Activated T-cell treated with anti-CD3 and anti-CD28 coated beads for 48 hours (primary cell): ENCODE measurements at regions not wholly inside any gene's neighbourhood (a gene's known extent, or its start where the extent isn't known, plus 50 kb on each side); places are given as distances from the start of the nearest gene placed in this dataset.
"Not testable (repeated sequence)": the region's sequence is repeated elsewhere in the genome, so short reads cannot be mapped to it uniquely, and the experiment has no call there.

Experiments
- DNase-seq: peaks from one replicate; pipeline ENCODE4 v3.0.0-alpha.2; 2020; ENCODE audit warnings: low read depth

- DNase-seq = no peak
Measured at GRCh38 chr4:19214591-19215186, 1037.0 kb upstream of the SLIT2 start.

GRCh38 chr4:19213388-19213787 is 1038.3 kb upstream of the SLIT2 start:
- no peak for DNase-seq

- DNase-seq = no peak
Measured at GRCh38 chr4:19205853-19206252, 1045.9 kb upstream of the SLIT2 start.

DNA sequence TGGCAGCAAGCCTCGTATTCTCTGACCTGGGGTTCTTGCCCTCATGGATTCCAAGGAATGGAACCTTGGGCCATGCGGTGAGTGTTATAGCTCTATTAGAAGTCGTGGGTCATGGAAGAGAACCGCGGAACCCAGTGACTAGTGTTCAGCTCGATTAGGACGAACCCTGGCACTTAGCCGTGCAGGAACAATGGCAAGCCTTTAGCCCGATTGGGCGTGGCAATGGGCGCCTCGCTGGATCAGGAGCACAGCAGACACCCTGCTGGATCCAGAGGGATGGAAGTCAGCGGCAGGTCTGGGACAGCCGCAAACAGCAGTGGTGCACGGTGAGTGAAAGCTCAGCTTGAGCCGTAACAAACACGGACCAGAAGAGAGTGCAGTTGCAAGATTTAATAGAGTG is 1053.9 kb upstream of the SLIT2 start:
- not testable (repeated sequence) for DNase-seq

GRCh38 chr4:19195696-19196095 is 1056.0 kb upstream of the SLIT2 start:
- DNase-seq = no peak

DNA sequence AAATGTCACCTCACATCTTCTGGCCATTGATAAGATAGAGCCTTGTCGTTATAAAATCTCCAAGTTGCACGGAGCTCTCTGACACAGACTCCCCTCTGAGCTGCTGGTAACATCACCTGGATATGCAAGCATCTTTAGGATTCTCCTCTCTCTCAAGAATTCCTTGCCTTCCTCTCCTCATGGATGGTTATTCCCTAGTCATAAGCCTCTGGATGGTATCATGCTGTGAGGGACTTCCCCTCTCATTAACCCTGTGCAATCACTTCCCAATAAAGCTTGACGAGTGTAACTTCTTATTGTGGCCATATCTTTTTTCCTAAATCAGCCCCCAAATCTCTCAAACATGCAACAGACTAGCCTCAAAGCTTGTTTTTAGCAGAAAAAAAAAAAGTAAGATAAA is 1057.0 kb upstream of the SLIT2 start:
- no peak for DNase-seq

DNA sequence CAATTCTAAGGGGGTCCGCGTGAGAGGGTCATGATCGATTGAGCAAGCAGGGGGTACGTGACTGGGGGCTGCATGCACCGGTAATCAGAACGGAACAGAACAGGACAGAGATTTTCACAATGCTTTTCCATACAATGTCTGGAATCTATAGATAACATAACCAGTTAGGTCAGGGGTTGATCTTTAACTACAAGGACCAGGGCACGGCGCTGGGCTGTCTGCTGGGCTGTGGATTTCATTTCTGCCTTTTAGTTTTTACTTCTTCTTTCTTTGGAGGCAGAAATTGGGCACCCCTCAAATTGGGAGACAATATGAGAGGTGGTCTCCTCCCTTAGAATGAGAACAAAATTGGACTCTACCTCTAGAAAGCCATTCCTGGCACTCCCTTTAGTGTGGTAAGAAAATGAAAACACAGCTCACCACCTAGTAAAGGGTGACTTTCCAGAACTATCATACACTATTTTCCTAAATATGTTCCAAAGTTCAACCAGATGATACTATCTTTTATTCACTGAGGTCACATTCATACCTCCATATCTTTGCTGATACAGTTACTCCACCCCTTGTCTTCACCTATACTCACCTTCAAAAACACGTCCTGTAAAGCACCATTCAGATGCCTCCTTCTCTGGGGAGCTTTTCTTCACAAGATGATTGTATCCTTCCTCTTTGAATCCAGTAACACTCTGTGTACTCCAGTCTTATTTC is 1058.3 kb upstream of the SLIT2 start:
- no peak for DNase-seq

- DNase-seq = no peak
Measured at GRCh38 chr4:19191979-19192650, 1059.6 kb upstream of the SLIT2 start.

DNA sequence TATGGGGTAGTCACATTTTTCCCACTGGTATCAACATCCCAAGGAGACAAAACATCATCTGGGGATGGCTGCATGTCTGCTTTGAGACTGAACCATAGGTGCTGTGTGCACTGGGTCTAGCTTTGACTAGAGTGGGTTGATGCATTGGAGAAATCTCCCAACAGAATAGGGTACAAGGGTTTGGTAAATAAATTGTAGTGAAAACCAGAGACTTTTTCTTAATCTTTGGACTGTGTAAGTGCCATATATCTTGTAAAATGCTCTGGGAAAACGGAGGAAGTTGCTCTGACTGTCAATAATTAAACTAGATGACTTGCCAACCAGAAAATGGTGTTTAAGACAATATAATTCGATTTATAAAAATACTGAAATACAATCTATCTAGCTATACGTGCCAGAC is 1064.0 kb upstream of the SLIT2 start:
- no peak for DNase-seq

DNA sequence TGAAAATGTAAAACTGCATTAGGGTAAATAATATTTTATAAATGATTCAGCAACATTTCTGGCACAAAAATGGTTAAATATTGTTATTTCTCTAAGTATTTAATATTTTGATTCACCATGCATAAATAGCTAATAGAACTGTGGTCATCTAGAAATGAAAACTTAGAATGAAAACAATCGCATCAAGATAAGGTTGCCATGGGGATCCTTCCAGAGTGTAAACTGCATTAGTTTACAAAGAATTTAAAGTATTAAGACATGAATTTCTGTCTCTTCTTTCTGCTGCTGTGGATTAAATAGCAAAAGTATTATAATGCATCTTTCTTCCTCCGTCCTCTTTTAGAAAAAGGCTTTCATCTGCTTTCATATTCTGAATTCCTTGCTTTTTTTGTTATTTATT is 1064.6 kb upstream of the SLIT2 start:
- DNase-seq = no peak

DNA sequence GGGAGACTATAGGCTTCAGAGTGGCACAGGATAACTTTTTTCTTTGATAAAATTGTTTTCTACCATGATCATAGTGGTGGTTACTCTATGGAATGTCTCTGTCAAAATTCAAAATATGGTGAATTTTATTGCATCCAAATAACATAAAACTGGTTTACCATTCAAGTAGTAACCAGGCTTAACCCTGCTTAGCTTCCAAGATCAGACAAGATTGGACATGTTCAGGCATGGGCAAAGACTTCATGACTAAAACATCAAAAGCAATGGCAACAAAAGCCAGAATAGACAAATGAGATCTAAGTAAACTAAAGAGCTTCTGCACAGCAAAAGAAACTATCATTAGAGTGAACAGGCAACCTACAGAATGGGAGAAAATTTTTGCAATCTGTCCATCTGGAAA is 1070.1 kb upstream of the SLIT2 start:
- DNase-seq = not testable (repeated sequence)

GRCh38 chr4:19178835-19179234 is 1072.9 kb upstream of the SLIT2 start:
- no peak for DNase-seq

DNA sequence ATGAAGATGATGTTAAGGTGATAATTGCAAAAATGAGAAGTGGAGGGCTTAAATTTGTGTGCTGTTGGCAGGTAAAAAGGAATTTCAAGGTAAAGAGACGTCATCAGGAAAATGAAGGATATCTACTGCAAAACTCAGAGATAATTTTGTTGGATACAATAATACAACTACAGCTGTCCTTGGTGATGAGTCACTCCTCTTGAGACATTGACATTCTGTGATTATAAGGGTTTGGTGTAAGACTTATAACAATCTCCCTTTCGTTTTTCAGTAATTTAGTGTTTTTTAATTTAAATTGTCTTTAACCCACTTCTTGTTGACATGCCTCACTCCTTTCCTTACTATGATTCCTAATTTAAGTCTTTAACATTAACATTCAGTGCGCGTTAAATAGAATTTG is 1074.1 kb upstream of the SLIT2 start:
- no peak for DNase-seq

DNA sequence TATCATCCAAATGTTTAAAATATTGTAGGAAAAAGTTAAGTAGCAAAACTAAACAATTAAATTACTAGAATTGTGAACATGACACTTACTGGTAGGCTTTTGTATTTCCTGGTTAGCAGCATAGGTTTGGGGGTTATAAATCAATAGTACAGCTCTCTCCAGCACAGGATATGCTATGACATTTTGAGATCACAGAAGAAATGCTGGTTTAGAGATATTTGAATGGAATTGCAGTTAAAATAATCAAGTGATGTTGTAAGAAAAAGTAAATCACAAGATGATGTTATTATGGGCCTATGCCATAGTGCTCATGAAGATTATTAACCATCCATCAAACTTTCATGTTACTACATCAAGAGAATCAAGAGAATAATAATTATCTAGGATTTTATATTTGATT is 1079.9 kb upstream of the SLIT2 start:
- no peak for DNase-seq

DNA sequence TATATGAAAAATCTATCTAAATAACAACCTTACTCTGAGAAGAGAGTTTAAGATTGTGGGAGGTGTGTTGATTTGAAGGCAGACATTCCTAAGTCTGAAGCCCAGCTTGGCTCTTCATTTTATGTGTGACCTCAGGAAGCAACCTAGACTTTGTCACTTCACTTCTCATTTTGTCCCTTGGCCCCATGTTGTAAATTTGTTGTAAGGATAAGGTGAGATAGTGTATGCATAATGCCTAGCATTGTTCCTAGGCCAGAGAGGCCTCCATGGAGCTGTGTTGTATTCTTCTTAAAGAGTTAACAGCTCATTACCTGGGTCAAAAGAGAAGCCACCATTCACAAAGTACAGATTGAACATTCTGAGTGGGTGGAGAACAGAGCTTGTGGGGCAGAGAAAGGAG is 1084.4 kb upstream of the SLIT2 start:
- no peak for DNase-seq

- no peak for DNase-seq
Measured at GRCh38 chr4:19164334-19164733, 1087.4 kb upstream of the SLIT2 start.

DNA sequence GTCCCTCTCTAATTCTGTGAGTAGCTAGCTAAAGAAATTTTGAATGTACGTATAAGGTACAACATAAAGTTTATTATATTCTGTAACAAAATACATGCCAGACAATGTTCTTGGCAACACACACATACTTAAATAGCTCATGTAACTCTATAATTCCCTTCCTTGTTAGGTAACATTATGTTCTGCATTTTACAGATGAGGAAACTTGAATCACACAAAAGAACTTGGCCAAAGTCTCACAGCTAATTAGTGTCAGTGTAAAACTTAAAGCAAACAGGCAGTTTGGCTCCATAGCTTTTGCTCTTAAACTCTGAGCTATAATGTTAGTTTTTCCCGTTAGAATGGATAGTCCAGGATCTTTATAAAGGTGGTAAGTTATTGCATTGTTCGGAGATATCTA is 1091.8 kb upstream of the SLIT2 start:
- no peak for DNase-seq

DNA sequence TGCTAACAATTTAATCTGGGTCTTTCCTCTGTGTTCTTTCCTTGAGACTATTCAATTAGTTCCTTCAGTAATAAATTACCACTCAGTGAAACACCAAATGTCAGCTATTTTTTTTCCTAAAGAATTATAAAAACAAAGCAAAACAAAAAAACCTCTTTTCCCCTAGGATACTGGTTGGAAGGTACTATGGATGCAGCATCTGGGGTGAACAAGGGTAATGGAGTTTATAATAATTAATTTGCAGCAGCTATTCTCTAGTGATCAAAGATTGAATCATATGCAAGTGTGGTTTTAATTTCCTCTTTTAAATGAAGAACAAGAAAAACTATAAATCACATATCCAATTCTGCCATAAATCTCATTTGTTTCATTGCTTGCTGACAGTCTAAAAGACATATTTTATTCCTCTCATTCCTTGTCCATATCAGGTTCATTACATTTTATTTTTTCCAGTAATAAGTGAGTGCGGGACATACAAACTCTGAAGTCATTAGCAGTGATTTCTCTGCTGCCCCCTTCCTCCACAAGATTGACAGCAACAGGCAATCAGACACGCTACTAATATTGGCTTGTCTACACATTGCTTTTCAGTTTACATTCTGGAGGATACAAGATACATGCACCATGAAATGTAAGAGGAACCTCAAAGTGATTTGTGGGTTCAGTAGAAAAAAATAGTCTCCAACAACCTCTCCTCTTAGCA is 1093.4 kb upstream of the SLIT2 start:
- DNase-seq = no peak

DNA sequence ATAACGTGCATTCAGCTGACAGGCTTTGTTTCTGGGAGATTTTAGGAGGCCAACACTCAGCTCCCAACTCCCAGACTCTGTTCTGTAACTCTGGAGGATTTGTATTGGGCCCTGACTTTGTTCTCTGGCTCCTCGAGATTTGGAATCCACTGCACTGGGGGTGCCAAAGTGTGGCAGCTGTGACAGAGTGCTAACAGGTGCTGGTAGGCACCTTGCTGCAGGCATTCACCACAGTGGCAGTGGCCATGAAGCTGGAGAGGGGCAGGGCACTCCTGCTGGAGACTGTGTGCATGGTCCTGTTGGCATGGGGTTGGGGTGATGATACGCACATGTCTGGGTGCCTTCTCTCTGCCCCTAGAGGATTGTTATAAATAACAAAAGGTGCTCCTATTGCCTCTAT is 1094.9 kb upstream of the SLIT2 start:
- DNase-seq = no peak

DNA sequence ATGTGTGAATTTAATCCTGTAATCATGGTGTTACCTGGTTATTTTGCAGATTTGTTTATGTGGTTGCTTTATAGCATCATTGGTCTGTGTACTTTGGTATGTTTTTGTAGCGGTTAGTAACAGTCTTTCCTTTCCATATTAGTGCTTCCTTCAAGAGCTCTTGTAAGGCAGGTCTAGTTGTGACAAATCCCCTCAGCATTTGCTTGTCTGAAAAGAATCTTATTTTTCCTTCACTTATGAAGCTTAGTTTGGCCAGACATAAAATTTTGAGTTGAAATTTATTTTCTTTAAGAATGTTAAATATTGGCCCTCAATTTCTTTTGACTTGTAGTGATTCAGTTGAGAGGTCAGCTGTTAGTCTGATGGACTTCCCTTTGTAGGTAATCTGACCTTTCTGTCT is 1096.1 kb upstream of the SLIT2 start:
- DNase-seq = no peak

DNA sequence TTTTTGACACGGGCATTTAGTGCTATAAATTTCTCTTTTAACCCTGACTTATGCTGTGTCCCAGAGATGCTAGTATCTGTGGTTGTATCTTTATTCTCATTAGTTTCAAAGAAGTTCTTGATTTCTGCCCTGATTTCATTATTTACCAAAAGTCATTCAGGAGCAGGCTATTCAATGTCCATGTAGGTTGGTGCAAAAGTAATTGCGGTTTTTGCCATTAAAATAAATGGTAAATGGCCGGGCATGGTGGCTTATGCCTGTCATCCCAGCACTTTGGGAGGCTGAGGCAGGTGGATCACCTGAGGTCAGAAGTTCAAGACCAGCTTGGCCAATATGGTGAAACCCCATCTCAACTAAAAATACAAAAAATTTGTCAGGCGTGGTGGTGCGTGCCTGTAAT is 1097.4 kb upstream of the SLIT2 start:
- DNase-seq = not testable (repeated sequence)

DNA sequence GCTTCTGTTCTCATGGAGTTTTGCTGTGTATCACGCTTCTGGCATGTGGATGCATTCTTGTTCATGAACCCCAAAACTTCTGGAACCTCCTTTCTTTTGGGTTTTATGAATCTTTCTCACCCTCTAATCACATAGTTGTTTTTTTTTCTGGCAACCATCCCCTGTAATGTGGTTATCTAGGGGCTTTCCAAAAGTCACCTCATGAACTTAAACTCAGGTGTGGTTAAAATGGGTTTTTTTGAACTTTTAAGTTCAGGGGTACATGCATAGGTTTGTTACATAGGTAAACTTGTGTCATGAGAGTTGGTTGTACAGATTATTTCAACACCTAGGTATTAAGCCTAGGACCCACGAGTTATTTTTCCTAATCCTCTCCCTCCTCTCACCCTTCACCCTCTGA is 1099.4 kb upstream of the SLIT2 start:
- no peak for DNase-seq

GRCh38 chr4:19151684-19152083 is 1100.0 kb upstream of the SLIT2 start:
- DNase-seq = no peak
